ENCODE measurements at regions not wholly inside any gene's neighbourhood (a gene's known extent, or its start where the extent isn't known, plus 50 kb on each side); places are given as distances from the start of the nearest gene placed in this dataset.

GRCh38 chr5:8005416-8005815, 136.5 kb downstream of the MTRR start:
- TF ChIP-seq CTCF (IDR thresholded peaks at IDR 0.05; ENCODE audit: low read depth, low read length, poor library complexity, severe bottlenecking), result no peak
- TF ChIP-seq EZH2phosphoT487 (IDR thresholded peaks at IDR 0.05; ENCODE audit: borderline replicate concordance, low read length), result no peak
